ENCODE measurements at regions not wholly inside any gene's neighbourhood (a gene's known extent, or its start where the extent isn't known, plus 50 kb on each side); places are given as distances from the start of the nearest gene placed in this dataset.
A peak's percentile ranks its signal among the peaks of the same experiment; 100 is the strongest.
"Not testable (repeated sequence)": the region's sequence is repeated elsewhere in the genome, so short reads cannot be mapped to it uniquely, and the experiment has no call there.

- DNase-seq (ENCODE audit: low spot score): no peak
Measured at GRCh38 chr16:88128556-88128955, 177.3 kb downstream of the BANP start.

GRCh38 chr16:88129133-88129532 lies 177.9 kb downstream of the BANP start:
- not testable (repeated sequence) for DNase-seq (ENCODE audit: low spot score)

GRCh38 chr16:88130016-88130415 lies 178.8 kb downstream of the BANP start:
- DNase-seq (ENCODE audit: low spot score): no peak

GRCh38 chr16:88130681-88131080 lies 179.4 kb downstream of the BANP start:
- no peak for DNase-seq (ENCODE audit: low spot score)

GRCh38 chr16:88131256-88131655 lies 180.0 kb downstream of the BANP start:
- DNase-seq (ENCODE audit: low spot score): no peak

- no peak for DNase-seq (ENCODE audit: low spot score)
Measured at GRCh38 chr16:88131966-88132365, 180.7 kb downstream of the BANP start.

- DNase-seq (ENCODE audit: low spot score): no peak
Measured at GRCh38 chr16:88132836-88133506, 181.7 kb downstream of the BANP start.

- DNase-seq (ENCODE audit: low spot score): no peak
Measured at GRCh38 chr16:88133507-88133843, 182.2 kb downstream of the BANP start.

GRCh38 chr16:88134172-88134898 lies 183.1 kb downstream of the BANP start:
- not testable (repeated sequence) for DNase-seq (ENCODE audit: low spot score)

- peak; percentile 22 for DNase-seq (ENCODE audit: low spot score)
Measured at GRCh38 chr16:88134899-88135682, 183.9 kb downstream of the BANP start.

- not testable (repeated sequence) for DNase-seq (ENCODE audit: low spot score)
Measured at GRCh38 chr16:88136211-88136713, 185.0 kb downstream of the BANP start.

GRCh38 chr16:88136939-88137338 lies 185.7 kb downstream of the BANP start:
- DNase-seq (ENCODE audit: low spot score): not testable (repeated sequence)

- not testable (repeated sequence) for DNase-seq (ENCODE audit: low spot score)
Measured at GRCh38 chr16:88139141-88139540, 187.9 kb downstream of the BANP start.

- not testable (repeated sequence) for DNase-seq (ENCODE audit: low spot score)
Measured at GRCh38 chr16:88140195-88140594, 189.0 kb downstream of the BANP start.

- no peak for DNase-seq (ENCODE audit: low spot score)
Measured at GRCh38 chr16:88141580-88141979, 190.3 kb downstream of the BANP start.

- DNase-seq (ENCODE audit: low spot score): not testable (repeated sequence)
Measured at GRCh38 chr16:88142056-88142935, 191.1 kb downstream of the BANP start.

GRCh38 chr16:88143122-88144027 lies 192.1 kb downstream of the BANP start:
- not testable (repeated sequence) for DNase-seq (ENCODE audit: low spot score)

- peak; percentile 40 for DNase-seq (ENCODE audit: low spot score)
Measured at GRCh38 chr16:88144028-88144511, 192.8 kb downstream of the BANP start.

- DNase-seq (ENCODE audit: low spot score): not testable (repeated sequence)
Measured at GRCh38 chr16:88145376-88145775, 194.1 kb downstream of the BANP start.

- DNase-seq (ENCODE audit: low spot score): not testable (repeated sequence)
Measured at GRCh38 chr16:88145824-88146405, 194.7 kb downstream of the BANP start.
